ENCODE measurements at regions not wholly inside any gene's neighbourhood (a gene's known extent, or its start where the extent isn't known, plus 50 kb on each side); places are given as distances from the start of the nearest gene placed in this dataset.
A peak's percentile ranks its signal among the peaks of the same experiment; 100 is the strongest.

DNA sequence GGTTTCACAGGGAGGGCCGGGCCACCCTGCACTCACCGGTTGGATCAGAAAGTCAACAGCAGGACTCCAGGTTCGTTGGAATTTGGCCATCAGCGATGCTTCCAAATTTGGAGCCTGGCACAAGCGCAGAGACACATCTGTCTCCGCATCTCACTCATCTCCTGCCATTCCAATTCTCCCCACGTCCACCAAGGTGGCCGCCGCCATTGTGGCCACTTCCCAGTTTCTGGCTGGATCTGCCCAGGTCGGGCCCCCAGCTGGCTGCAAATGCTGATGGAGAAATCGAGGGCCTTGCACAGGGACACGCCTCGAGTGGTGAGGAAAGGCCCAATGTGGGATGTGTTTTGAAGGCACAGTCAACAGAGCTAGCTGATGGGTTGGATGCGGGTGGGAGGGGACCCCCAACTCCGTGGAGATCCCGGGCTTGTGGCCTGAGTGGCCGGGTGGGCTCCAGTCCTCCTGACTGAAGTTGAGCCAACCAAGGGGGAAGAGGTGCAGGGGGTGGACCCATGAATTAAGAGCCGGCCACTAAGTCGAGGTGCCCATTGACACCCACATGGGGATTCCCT is 102.7 kb downstream of the CRYAA start:
- no peak for DNase-seq

DNA sequence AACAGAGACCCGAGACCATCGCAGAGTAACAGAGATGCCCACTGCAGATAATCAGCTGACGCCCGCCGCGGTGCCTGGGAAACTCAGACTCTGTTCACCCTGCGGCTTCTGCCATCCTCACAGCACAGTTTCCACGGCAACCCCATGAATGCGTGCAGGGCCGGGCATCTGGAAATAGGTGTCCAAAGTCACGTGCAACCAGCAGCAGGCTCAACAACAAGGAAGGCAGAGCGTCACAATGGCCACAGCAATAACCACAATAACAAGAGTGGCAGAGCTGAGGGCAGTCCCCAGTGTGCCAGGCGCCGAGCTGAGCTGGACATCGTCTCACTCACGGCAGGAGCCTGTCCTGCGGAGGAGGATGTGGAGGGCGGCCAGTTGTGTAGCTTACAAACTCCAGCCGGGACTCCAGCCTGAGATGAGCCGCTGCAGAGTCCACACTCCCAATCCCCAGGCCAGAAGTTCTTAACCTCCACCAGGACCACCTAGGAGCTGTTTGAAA is 102.0 kb downstream of the CRYAA start:
- DNase-seq = no peak

DNA sequence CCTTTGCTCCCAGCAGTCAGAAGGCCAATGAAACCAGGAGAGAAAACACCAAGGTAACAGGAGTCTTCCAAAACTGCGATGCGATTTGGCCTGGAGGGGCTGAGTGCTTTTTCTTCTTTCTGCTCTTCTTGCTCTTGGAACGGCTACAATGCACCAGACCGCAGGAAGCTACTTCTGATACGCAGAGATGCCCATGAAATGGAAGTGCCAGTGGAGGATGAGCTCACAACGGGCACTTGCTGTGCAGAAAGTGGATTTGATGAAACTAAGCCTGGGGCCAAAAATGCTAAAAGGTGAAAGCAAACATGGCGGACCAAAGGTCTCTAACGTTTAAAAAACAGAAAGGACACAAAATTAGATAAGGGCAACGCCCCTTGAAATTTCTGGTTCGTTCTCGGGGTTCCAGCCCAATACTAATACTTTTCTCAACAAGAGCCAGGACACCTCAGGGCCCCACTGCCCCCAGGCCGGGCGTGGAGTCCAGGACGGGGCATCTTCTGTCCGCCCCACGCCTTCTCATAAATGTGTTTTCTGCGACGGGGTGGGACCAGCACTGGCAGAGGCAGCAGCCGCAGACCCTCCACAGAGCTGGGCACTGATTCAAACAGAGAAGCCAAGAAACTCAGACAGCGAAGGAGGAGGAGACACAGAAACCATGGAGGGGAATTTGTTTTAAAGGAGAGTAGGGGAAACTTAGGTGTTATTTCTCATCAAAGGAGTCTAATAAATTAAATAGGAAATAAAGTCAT is 101.3 kb downstream of the CRYAA start:
- DNase-seq = no peak

GRCh38 chr21:43269440-43269839 is 100.6 kb downstream of the CRYAA start:
- peak; percentile 31 for DNase-seq

- no peak for DNase-seq
Observed at GRCh38 chr21:43268804-43269186, 100.0 kb downstream of the CRYAA start.

GRCh38 chr21:43268086-43268803 is 99.4 kb downstream of the CRYAA start:
- no peak for DNase-seq

- no peak for DNase-seq
Observed at GRCh38 chr21:43267391-43268085, 98.7 kb downstream of the CRYAA start.

DNA sequence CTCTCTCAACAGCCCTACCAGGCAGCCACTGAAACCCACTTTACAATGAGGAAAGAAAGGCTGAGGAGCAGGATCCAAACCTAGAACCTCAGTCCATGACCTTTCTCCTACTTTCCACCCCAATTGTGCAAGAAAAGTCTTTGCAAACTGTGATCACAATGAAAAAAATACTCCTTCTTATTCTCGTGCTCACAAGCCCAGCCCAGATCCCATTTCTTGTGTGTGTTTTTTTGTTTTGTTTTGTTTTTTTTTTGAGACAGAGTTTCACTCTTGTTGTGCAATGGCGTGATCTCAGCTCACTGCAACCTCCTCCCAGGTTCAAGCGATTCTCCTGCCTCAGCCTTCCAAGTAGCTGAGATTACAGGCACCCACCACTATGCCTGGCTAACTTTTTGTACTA is 97.7 kb downstream of the CRYAA start:
- DNase-seq = no peak

- no peak for DNase-seq
Observed at GRCh38 chr21:43262427-43262826, 93.6 kb downstream of the CRYAA start.

All from stimulated activated CD4-positive, alpha-beta T cell treated with anti-CD3 and anti-CD28 coated beads, Interleukin-4, amount 100 ng/mL, for 4 hours (primary cell).